ENCODE measurements at regions not wholly inside any gene's neighbourhood (a gene's known extent, or its start where the extent isn't known, plus 50 kb on each side); places are given as distances from the start of the nearest gene placed in this dataset.

GRCh38 chr10:105734479-105734878, 1093.4 kb downstream of the SORCS3 start:
- Histone ChIP-seq H3K27ac (ENCODE audit: low read length) (no peak overlapping the region), H3K36me3 (ENCODE audit: control insufficient read depth, insufficient read depth, low read length) (no peaks in the 10 kb centered on the region), H3K4me1 (ENCODE audit: control insufficient read depth, insufficient read depth, low read length) (no peaks in the 10 kb centered on the region), H3K9me3 (ENCODE audit: control insufficient read depth, insufficient read depth, low read depth, low read length) (no peaks in the 10 kb centered on the region), H3K27me3 (ENCODE audit: control insufficient read depth, insufficient read depth, low read length) (no peaks in the 10 kb centered on the region), H3K4me3 (ENCODE audit: low read depth in 2 of 2, low read length in 2 of 2) (no peak overlapping the region)
- in situ Hi-C loops (cut with HindIII; ENCODE audit: low pct_unique_long_range_greater_than_20kb, low sequenced_read_pairs) = no loop called here
- CTCF ChIA-PET = no interaction called here
- no TSS peak for BruUV-seq (replicated peaks)
- TF ChIP-seq TCF7L2 (IDR thresholded peaks at IDR 0.05; ENCODE audit: low read depth, low read length) = no peak
- no peak for TF ChIP-seq SIN3A (IDR thresholded peaks at IDR 0.05; ENCODE audit: borderline replicate concordance, insufficient read depth, low read depth, low read length)
- TF ChIP-seq POLR2AphosphoS5 (IDR thresholded peaks at IDR 0.05; ENCODE audit: low read depth, low read length) = no peak
- TF ChIP-seq, protein P1, sequence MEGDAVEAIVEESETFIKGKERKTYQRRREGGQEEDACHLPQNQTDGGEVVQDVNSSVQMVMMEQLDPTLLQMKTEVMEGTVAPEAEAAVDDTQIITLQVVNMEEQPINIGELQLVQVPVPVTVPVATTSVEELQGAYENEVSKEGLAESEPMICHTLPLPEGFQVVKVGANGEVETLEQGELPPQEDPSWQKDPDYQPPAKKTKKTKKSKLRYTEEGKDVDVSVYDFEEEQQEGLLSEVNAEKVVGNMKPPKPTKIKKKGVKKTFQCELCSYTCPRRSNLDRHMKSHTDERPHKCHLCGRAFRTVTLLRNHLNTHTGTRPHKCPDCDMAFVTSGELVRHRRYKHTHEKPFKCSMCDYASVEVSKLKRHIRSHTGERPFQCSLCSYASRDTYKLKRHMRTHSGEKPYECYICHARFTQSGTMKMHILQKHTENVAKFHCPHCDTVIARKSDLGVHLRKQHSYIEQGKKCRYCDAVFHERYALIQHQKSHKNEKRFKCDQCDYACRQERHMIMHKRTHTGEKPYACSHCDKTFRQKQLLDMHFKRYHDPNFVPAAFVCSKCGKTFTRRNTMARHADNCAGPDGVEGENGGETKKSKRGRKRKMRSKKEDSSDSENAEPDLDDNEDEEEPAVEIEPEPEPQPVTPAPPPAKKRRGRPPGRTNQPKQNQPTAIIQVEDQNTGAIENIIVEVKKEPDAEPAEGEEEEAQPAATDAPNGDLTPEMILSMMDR (IDR thresholded peaks at IDR 0.05) = no peak
- TF ChIP-seq REST (IDR thresholded peaks at IDR 0.05; ENCODE audit: insufficient read depth in 1 of 2, low read depth in 2 of 2, low read length in 1 of 2) = no peak
- intact Hi-C loops (cut with micrococcal nuclease; ENCODE audit: unreplicated experiment) = no loop called here
- no peak for ATAC-seq
- DNase-seq (ENCODE audit: low read depth, low spot score) = no peak
- POLR2A ChIA-PET = no interaction called here

GRCh38 chr10:105733924-105734323, 1092.8 kb downstream of the SORCS3 start:
- ATAC-seq (no peak), DNase-seq (ENCODE audit: low read depth, low spot score) (no peak)
- ChIA-PET CTCF (no interaction called here), POLR2A (no interaction called here)
- Histone ChIP-seq H3K27ac (ENCODE audit: low read length) (no peak overlapping the region), H3K27me3 (ENCODE audit: control insufficient read depth, insufficient read depth, low read length) (no peaks in the 10 kb centered on the region), H3K36me3 (ENCODE audit: control insufficient read depth, insufficient read depth, low read length) (no peaks in the 10 kb centered on the region), H3K9me3 (ENCODE audit: control insufficient read depth, insufficient read depth, low read depth, low read length) (no peaks in the 10 kb centered on the region), H3K4me1 (ENCODE audit: control insufficient read depth, insufficient read depth, low read length) (no peaks in the 10 kb centered on the region), H3K4me3 (ENCODE audit: low read depth in 2 of 2, low read length in 2 of 2) (no peak overlapping the region)
- intact Hi-C loops (cut with micrococcal nuclease; ENCODE audit: unreplicated experiment) (no loop called here), in situ Hi-C loops (cut with HindIII; ENCODE audit: low pct_unique_long_range_greater_than_20kb, low sequenced_read_pairs) (no loop called here)
- no TSS peak for BruUV-seq (replicated peaks)
- TF ChIP-seq POLR2AphosphoS5 (IDR thresholded peaks at IDR 0.05; ENCODE audit: low read depth, low read length) = no peak
- no peak for TF ChIP-seq TCF7L2 (IDR thresholded peaks at IDR 0.05; ENCODE audit: low read depth, low read length)
- TF ChIP-seq, protein P1 (IDR thresholded peaks at IDR 0.05) = no peak
- no peak for TF ChIP-seq SIN3A (IDR thresholded peaks at IDR 0.05; ENCODE audit: borderline replicate concordance, insufficient read depth, low read depth, low read length)
- TF ChIP-seq REST (IDR thresholded peaks at IDR 0.05; ENCODE audit: insufficient read depth in 1 of 2, low read depth in 2 of 2, low read length in 1 of 2) = no peak

All from Panc1 (cell line).